ENCODE measurements at regions not wholly inside any gene's neighbourhood (a gene's known extent, or its start where the extent isn't known, plus 50 kb on each side); places are given as distances from the start of the nearest gene placed in this dataset.

- TF ChIP-seq POLR2AphosphoS5 (IDR thresholded peaks at IDR 0.05; ENCODE audit: low read depth) (no peak), CTCF (IDR thresholded peaks at IDR 0.05; ENCODE audit: insufficient read depth, low read length) (no peak)
These were observed 56.1 kb upstream of the MVB12B start for GRCh38 chr9:126270556-126270955.

Measured in HL-60 (cell line).